Anterior cingulate cortex (tissue), 58 donors: ENCODE measurements at regions not wholly inside any gene's neighbourhood (a gene's known extent, or its start where the extent isn't known, plus 50 kb on each side); places are given as distances from the start of the nearest gene placed in this dataset.
"Not testable (repeated sequence)": the region's sequence is repeated elsewhere in the genome, so short reads cannot be mapped to it uniquely, and the experiment has no call there.

ENCODE experiments used
- DNase-seq, 58 donors: peaks; one replicate each; lab custom pipeline; 2025; lab: John Stamatoyannopoulos, UW

GRCh38 chrX:76987381-76987780 is 459.8 kb upstream of the FGF16 start:
- no peak for DNase-seq

GRCh38 chrX:76996641-76997040 is 450.5 kb upstream of the FGF16 start:
- DNase-seq, result no peak

GRCh38 chrX:77003530-77003929 is 443.7 kb upstream of the FGF16 start:
- DNase-seq, result no peak

GRCh38 chrX:77003956-77004355 is 443.2 kb upstream of the FGF16 start:
- DNase-seq, result no peak

GRCh38 chrX:77009691-77010090 is 437.5 kb upstream of the FGF16 start:
- no peak for DNase-seq

GRCh38 chrX:77014377-77015372 is 432.5 kb upstream of the FGF16 start:
- DNase-seq, result peak in 46 of 58 donors; percentile 0 to 65 (median 4)

GRCh38 chrX:77017093-77017492 is 430.1 kb upstream of the FGF16 start:
- DNase-seq, result no peak

GRCh38 chrX:77046180-77046810 is 400.9 kb upstream of the FGF16 start:
- DNase-seq, result peak in 1 of 58 donors; percentile 0

GRCh38 chrX:77060572-77060971 is 386.6 kb upstream of the FGF16 start:
- no peak for DNase-seq

GRCh38 chrX:77061022-77061421 is 386.2 kb upstream of the FGF16 start:
- no peak for DNase-seq

GRCh38 chrX:77061545-77061944 is 385.6 kb upstream of the FGF16 start:
- DNase-seq, result no peak

GRCh38 chrX:77065896-77066295 is 381.3 kb upstream of the FGF16 start:
- DNase-seq, result no peak

GRCh38 chrX:77070202-77070918 is 376.8 kb upstream of the FGF16 start:
- no peak for DNase-seq

GRCh38 chrX:77076896-77077295 is 370.3 kb upstream of the FGF16 start:
- no peak for DNase-seq

GRCh38 chrX:77081237-77081636 is 366.0 kb upstream of the FGF16 start:
- DNase-seq, result not testable (repeated sequence)

- DNase-seq, result no peak
Observed at GRCh38 chrX:77085372-77085771, 361.8 kb upstream of the FGF16 start.

GRCh38 chrX:77087529-77088169 is 359.5 kb upstream of the FGF16 start:
- DNase-seq, result peak in 1 of 58 donors; percentile 2

GRCh38 chrX:77088233-77088632 is 359.0 kb upstream of the FGF16 start:
- no peak for DNase-seq

- no peak for DNase-seq
Observed at GRCh38 chrX:77114501-77114900, 332.7 kb upstream of the FGF16 start.

- no peak for DNase-seq
Observed at GRCh38 chrX:77118686-77119085, 328.5 kb upstream of the FGF16 start.

GRCh38 chrX:77119706-77120105 is 327.5 kb upstream of the FGF16 start:
- no peak for DNase-seq
